A549 (cell line): ENCODE measurements at regions not wholly inside any gene's neighbourhood (a gene's known extent, or its start where the extent isn't known, plus 50 kb on each side); places are given as distances from the start of the nearest gene placed in this dataset.

Source experiments
- ATAC-seq, 2 experiments: fragments of 200-7000 bp in 1 of 2; fragments of >200 bp in 1 of 2; cut with Nextera tagmentation in 1 of 2; cut with Tn5 transposase in 1 of 2; 3 replicates each; pipeline versions ENCODE4 v1.8.0 to v1.9.1; 2018 to 2020; ENCODE audit warnings: mild to moderate bottlenecking in 1 of 2, moderate library complexity in 1 of 2
- CTCF ChIA-PET: fragments of 300-600 bp; sonication (Branson Sonifier 250); formaldehyde crosslinking; extraction: SDS; loops from one replicate; lab custom pipeline; 2021; ENCODE audit warnings: antibody characterized with exemption, inconsistent platforms; lab: Yijun Ruan, JAX
- POLR2A ChIA-PET: fragments of 350-600 bp; formaldehyde crosslinking; extraction: SDS; loops from one replicate; lab custom pipeline; 2021; ENCODE audit warnings: antibody characterized with exemption, inconsistent platforms; lab: Yijun Ruan, JAX
- DNase-seq, 2 experiments: peaks; one replicate each; pipeline versions ENCODE4 v3.0.0 to v3.0.0-alpha.2; 2011 to 2016; ENCODE audit warnings: low read depth in 1 of 2, low spot score in 1 of 2
- FAIRE-seq: peaks from 2 replicates; lab custom pipeline; 2011; peaks lifted over from hg19 to GRCh38; lab: Jason Lieb, UNC
- H3K27ac ChIP-seq, 2 experiments: fragments of >200 bp; sonication (Bioruptor Twin); formaldehyde crosslinking; 3 replicates each; pipeline ENCODE4 v1.5.1; 2016 to 2017
- H3K4me1 ChIP-seq: fragments of >200 bp; sonication (Bioruptor Twin); formaldehyde crosslinking; 3 replicates; pipeline ENCODE4 v1.6.1; 2016
- H3K4me2 ChIP-seq: fragments of >200 bp; sonication (Bioruptor Twin); formaldehyde crosslinking; 3 replicates; pipeline ENCODE4 v1.6.1; 2016
- H3K4me3 ChIP-seq: fragments of >200 bp; sonication (Bioruptor Twin); formaldehyde crosslinking; 3 replicates; pipeline ENCODE4 v1.5.1; 2016
- H3K9me3 ChIP-seq: fragments of >200 bp; sonication (Bioruptor Twin); formaldehyde crosslinking; 3 replicates; pipeline ENCODE4 v1.6.1; 2016
- CBX2 ChIP-seq: fragments of 200-600 bp; sonication (generic); IDR thresholded peaks from 2 replicates; pipeline ENCODE4 v1.6.1; 2016; ENCODE audit warnings: low read depth, mild to moderate bottlenecking, borderline replicate concordance
- CEBPB ChIP-seq, 2 experiments: fragments of >200 bp in 1 of 2; sonication (Bioruptor Twin) in 1 of 2; formaldehyde crosslinking in 1 of 2; IDR thresholded peaks; 2 replicates each; pipeline ENCODE4 v1.6.1; 2012 to 2016
- CHD2 ChIP-seq: fragments of 150-350 bp; IDR thresholded peaks from 2 replicates; pipeline ENCODE4 v1.6.1; 2014; ENCODE audit warnings: low read length; ENCODE audit not compliant: partially characterized antibody
- CTCF ChIP-seq: fragments of >200 bp; sonication (Bioruptor Twin); formaldehyde crosslinking; IDR thresholded peaks from 3 replicates; pipeline ENCODE4 v1.5.1; 2016
- EHF ChIP-seq: fragments of 250-450 bp; sonication (Bioruptor Pico); IDR thresholded peaks from 2 replicates; pipeline ENCODE4 v1.5.0; 2020; ENCODE audit warnings: mild to moderate bottlenecking
- FOSB ChIP-seq: fragments of 250-450 bp; sonication (Bioruptor Pico); IDR thresholded peaks from 2 replicates; pipeline ENCODE4 v1.5.0; 2020; ENCODE audit warnings: mild to moderate bottlenecking, moderate library complexity
- FOSL2 ChIP-seq, 2 experiments: fragments of 450-650 bp in 1 of 2; fragments of >200 bp in 1 of 2; sonication (Bioruptor Twin) in 1 of 2; formaldehyde crosslinking; IDR thresholded peaks; 2 replicates each; pipeline versions ENCODE4 v1.5.0 to v1.6.1; 2016 to 2020; ENCODE audit warnings: mild to moderate bottlenecking in 1 of 2, moderate library complexity in 1 of 2
- FOXS1 ChIP-seq: fragments of 250-450 bp; sonication (Bioruptor Pico); IDR thresholded peaks from 2 replicates; pipeline ENCODE4 v1.5.0; 2020; ENCODE audit warnings: mild to moderate bottlenecking, moderate library complexity
- HES2 ChIP-seq: fragments of >200 bp; sonication (Bioruptor Twin); formaldehyde crosslinking; IDR thresholded peaks from 2 replicates; pipeline ENCODE4 v1.6.1; 2016
- HMGXB4 ChIP-seq: fragments of 250-450 bp; sonication (Bioruptor Pico); IDR thresholded peaks from 2 replicates; pipeline ENCODE4 v1.5.0; 2021; ENCODE audit warnings: mild to moderate bottlenecking, moderate library complexity, borderline replicate concordance
- HOXB5 ChIP-seq: fragments of 250-450 bp; sonication (Bioruptor Pico); IDR thresholded peaks from 2 replicates; pipeline ENCODE4 v1.5.0; 2020; ENCODE audit warnings: mild to moderate bottlenecking, moderate library complexity
- JUNB ChIP-seq: fragments of >200 bp; sonication (Bioruptor Twin); formaldehyde crosslinking; IDR thresholded peaks from 2 replicates; pipeline ENCODE4 v1.6.1; 2016
- KDM1A ChIP-seq: fragments of 200-600 bp; sonication (generic); IDR thresholded peaks from 2 replicates; pipeline ENCODE4 v1.6.1; 2016; ENCODE audit warnings: low read depth, mild to moderate bottlenecking
- RCOR1 ChIP-seq: fragments of 150-350 bp; IDR thresholded peaks from 2 replicates; pipeline ENCODE4 v1.6.1; 2014; ENCODE audit warnings: antibody characterized with exemption, low read length, low read depth
- REST ChIP-seq: fragments of 200-600 bp; sonication (generic); IDR thresholded peaks from 2 replicates; pipeline ENCODE4 v1.6.1; 2016; ENCODE audit warnings: antibody characterized with exemption, mild to moderate bottlenecking, moderate library complexity
- RFX5 ChIP-seq: fragments of 450-650 bp; IDR thresholded peaks from 2 replicates; pipeline ENCODE4 v1.7.1; 2014; ENCODE audit warnings: antibody characterized with exemption, mild to moderate bottlenecking, moderate library complexity
- SMC3 ChIP-seq: fragments of >200 bp; sonication (Bioruptor Twin); formaldehyde crosslinking; IDR thresholded peaks from 3 replicates; pipeline ENCODE4 v1.6.1; 2018; ENCODE audit warnings: inconsistent platforms
- USF2 ChIP-seq: fragments of 450-650 bp; IDR thresholded peaks from 2 replicates; pipeline ENCODE4 v1.6.1; 2014; ENCODE audit warnings: antibody characterized with exemption
- ZFP36 ChIP-seq: fragments of 450-650 bp; IDR thresholded peaks from 2 replicates; pipeline ENCODE4 v1.6.1; 2014; ENCODE audit warnings: borderline replicate concordance; ENCODE audit not compliant: partially characterized antibody
- WGBS: methylation state at CpG from one replicate; pipeline ENCODE4 v1.1.6; 2017; ENCODE audit errors: missing lambda C conversion rate; 5-methylcytosine and 5-hydroxymethylcytosine counted together

GRCh38 chr1:199959033-199959774 lies 68.3 kb upstream of the NR5A2 start:
- Histone ChIP-seq H3K4me2 (no peak overlapping the region), H3K4me3 (no peak overlapping the region), H3K4me1 (no peaks in the 10 kb centered on the region), H3K27ac (no peak overlapping the region), H3K9me3 (0 out of 3 replicates have a peak, but pooled peaks cover 3% of the 10 kb centered on the region)
- ChIA-PET POLR2A (no interaction called here), CTCF (interaction anchor here (0.9 to 2.2 kb wide), 2 partner anchors 13 to 275 kb away, joined by 3 to 5 read pairs; no protein-coding TSS in a partner anchor)
- WGBS = 96% methylated on average over 26 of the region's 29 CpGs
- TF ChIP-seq HES2 = no peak
- no peak for TF ChIP-seq CTCF
- no peak for TF ChIP-seq FOSL2 (IDR thresholded peaks at IDR 0.05)
- TF ChIP-seq FOSL2 (CRISPR knock-in tag; IDR thresholded peaks at IDR 0.05) = no peak
- no peak for TF ChIP-seq KDM1A
- no peak for TF ChIP-seq EHF
- TF ChIP-seq ZFP36 = no peak
- TF ChIP-seq FOSB = no peak
- TF ChIP-seq CHD2 = no peak
- no peak for TF ChIP-seq HOXB5 (CRISPR knock-in tag)
- TF ChIP-seq HMGXB4 (CRISPR knock-in tag) = no peak
- TF ChIP-seq RCOR1 = no peak
- no peak for TF ChIP-seq REST
- no peak for TF ChIP-seq CBX2
- TF ChIP-seq RFX5 = no peak
- no peak for TF ChIP-seq USF2
- TF ChIP-seq JUNB = no peak
- no peak for TF ChIP-seq SMC3
- TF ChIP-seq FOXS1 = no peak
- no peak for TF ChIP-seq CEBPB (IDR thresholded peaks at IDR 0.05)
- no peak for DNase-seq
- FAIRE-seq = no peak
- no peak for ATAC-seq
